ENCODE measurements at regions not wholly inside any gene's neighbourhood (a gene's known extent, or its start where the extent isn't known, plus 50 kb on each side); places are given as distances from the start of the nearest gene placed in this dataset.

DNA sequence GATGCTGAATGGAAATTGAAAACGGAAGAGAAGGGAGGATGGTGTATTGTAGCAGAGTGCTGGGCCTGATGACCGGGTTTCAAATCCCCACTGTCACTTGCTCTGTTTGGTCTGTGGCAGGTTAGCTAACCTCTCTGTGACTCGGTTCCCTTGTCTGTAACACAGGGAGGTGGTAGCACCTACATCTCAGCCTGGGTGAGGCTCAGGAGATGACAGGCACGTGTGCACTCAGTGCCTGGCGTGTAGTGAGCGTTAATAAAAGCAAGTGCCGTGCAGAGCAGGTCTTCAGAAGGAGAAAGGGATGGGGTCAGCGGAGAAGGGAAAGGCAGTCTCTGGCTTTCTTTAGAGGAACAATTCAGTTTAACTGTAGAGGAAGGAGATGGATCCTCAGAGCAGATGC lies 125.5 kb upstream of the SMIM21 start:
- no peak for DNase-seq
- intact Hi-C loops (cut with DNase I, micrococcal nuclease): no loop called here
- H3K36me3 ChIP-seq (ENCODE audit: low read depth): no peaks in the 10 kb centered on the region
- no peaks in the 10 kb centered on the region for H3K9me3 ChIP-seq
- H3K4me3 ChIP-seq: no peak overlapping the region
- no peaks in the 10 kb centered on the region for H3K4me1 ChIP-seq (ENCODE audit: low read depth)
- TF ChIP-seq, protein P1, sequence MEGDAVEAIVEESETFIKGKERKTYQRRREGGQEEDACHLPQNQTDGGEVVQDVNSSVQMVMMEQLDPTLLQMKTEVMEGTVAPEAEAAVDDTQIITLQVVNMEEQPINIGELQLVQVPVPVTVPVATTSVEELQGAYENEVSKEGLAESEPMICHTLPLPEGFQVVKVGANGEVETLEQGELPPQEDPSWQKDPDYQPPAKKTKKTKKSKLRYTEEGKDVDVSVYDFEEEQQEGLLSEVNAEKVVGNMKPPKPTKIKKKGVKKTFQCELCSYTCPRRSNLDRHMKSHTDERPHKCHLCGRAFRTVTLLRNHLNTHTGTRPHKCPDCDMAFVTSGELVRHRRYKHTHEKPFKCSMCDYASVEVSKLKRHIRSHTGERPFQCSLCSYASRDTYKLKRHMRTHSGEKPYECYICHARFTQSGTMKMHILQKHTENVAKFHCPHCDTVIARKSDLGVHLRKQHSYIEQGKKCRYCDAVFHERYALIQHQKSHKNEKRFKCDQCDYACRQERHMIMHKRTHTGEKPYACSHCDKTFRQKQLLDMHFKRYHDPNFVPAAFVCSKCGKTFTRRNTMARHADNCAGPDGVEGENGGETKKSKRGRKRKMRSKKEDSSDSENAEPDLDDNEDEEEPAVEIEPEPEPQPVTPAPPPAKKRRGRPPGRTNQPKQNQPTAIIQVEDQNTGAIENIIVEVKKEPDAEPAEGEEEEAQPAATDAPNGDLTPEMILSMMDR (IDR thresholded peaks at IDR 0.05): no peak
- ATAC-seq: no peak

DNA sequence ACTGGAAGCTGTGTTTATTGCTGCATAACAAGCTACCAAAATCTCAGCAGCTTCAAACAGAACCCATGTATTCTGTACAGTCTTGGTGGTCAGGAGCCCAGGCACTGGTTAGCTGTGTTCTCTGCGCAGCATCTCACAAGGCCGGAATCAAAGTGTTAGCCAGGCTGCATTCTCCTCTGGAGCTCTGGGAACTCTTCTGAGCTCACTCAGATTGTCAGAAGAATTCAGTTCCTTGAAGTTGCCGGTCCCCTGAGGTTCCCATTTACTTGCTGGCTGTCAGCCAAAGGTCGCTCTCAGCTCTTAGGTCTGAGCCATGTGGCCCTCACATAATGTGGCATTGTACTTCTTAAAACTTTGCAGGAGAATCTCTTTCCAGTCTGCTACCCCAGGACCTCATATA lies 123.6 kb upstream of the SMIM21 start:
- TF ChIP-seq, protein P1 (IDR thresholded peaks at IDR 0.05): no peak
- Histone ChIP-seq H3K36me3 (ENCODE audit: low read depth) (no peaks in the 10 kb centered on the region), H3K9me3 (no peaks in the 10 kb centered on the region), H3K4me3 (no peak overlapping the region), H3K4me1 (ENCODE audit: low read depth) (no peaks in the 10 kb centered on the region)
- no peak for ATAC-seq
- intact Hi-C loops (cut with DNase I, micrococcal nuclease): no loop called here
- DNase-seq: no peak

DNA sequence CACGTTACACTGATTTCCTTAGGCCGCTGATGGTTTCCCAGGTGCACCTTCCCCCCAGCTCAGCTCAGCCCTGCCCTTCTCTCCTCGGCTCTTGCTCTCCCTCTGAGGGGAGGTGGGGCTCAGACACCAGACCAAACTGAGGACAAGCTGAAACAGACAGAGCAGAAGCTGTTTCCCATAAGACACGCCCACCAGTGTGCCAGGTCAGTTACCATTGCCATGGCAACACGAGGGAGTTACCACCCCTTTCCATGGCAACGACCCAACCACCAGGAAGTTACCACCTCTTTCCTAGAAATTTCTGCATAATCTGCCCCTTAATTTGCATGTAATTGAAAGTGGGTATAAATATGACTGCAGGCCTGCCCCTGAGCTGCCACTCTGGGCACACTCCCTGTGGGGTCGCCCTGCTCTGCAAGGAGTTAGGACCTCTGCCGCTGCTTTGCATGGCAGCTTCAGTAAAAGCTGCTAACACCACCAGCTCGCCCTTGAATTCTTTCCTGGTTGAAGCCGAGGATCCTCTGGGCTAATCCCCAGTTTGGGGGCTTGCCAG lies 120.9 kb upstream of the SMIM21 start:
- Histone ChIP-seq H3K36me3 (ENCODE audit: low read depth) (no peaks in the 10 kb centered on the region), H3K4me1 (ENCODE audit: low read depth) (no peaks in the 10 kb centered on the region), H3K4me3 (no peak overlapping the region), H3K9me3 (no peaks in the 10 kb centered on the region)
- intact Hi-C loops (cut with DNase I, micrococcal nuclease): no loop called here
- DNase-seq: no peak
- TF ChIP-seq, protein P1 (IDR thresholded peaks at IDR 0.05): no peak
- no peak for ATAC-seq

DNA sequence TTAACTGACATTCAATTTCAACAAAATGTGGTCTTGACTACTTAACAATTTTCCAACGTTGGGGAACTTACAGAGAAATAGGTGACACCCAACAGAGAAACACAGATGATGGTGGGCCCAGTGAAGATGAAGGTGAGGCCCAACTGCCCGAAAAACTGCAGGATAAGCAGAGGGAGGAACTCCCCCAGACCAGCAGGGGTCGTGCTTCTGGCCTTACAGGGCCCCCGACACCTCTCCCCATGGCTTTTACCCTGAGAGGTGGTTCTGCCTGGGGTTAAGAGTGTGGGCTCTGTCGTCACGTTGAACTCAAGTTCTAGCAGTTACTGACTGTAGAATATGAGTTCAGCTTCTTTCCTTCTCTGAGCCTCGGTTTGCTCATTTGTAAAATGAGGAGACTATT lies 119.5 kb upstream of the SMIM21 start:
- no peak for DNase-seq
- Histone ChIP-seq H3K36me3 (ENCODE audit: low read depth) (no peaks in the 10 kb centered on the region), H3K9me3 (no peaks in the 10 kb centered on the region), H3K4me3 (no peak overlapping the region), H3K4me1 (ENCODE audit: low read depth) (no peaks in the 10 kb centered on the region)
- intact Hi-C loops (cut with DNase I, micrococcal nuclease): no loop called here
- ATAC-seq: no peak
- TF ChIP-seq, protein P1 (IDR thresholded peaks at IDR 0.05): no peak

DNA sequence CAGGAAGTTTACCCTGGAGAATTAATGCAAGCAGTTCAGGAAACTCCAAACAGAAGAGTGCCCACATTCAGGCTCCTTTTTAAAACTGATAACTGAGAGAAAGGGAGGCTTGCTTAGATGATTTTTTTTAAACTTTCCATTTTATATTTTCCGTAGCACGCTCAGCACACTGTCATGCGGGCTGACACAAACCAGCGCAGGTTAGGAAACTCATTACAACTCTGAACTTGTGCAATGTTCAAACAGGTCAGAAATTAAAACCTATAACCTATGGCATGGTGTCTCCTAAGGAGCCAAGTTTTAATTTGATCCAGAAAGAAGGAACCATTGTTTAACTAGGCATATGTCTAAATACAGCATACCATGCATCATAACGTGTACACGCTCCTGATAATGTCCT lies 117.7 kb upstream of the SMIM21 start:
- Histone ChIP-seq H3K9me3 (no peaks in the 10 kb centered on the region), H3K36me3 (ENCODE audit: low read depth) (no peaks in the 10 kb centered on the region), H3K4me1 (ENCODE audit: low read depth) (no peaks in the 10 kb centered on the region), H3K4me3 (no peak overlapping the region)
- intact Hi-C loops (cut with DNase I, micrococcal nuclease): no loop called here
- ATAC-seq (no peak), DNase-seq (no peak)
- TF ChIP-seq, protein P1 (IDR thresholded peaks at IDR 0.05): no peak

DNA sequence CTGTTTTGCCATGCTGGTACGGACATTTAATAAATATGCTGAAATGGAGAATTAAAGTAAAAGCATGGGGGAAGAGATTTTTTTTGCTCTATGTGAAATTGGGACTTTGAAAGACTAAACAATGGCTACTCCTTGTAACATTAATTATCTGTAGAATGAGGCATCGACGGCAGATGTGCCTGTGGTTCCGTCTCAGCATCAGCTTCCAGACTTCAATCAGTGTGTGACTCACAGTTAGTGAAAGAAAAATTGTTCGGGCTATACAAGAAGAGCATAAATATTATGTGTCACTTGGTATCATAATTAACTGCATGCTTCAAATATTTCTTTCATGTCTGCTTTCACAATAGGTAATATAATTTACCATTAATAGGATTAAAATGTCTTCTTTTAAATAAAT lies 117.0 kb upstream of the SMIM21 start:
- no peak for ATAC-seq
- intact Hi-C loops (cut with DNase I, micrococcal nuclease): no loop called here
- TF ChIP-seq, protein P1 (IDR thresholded peaks at IDR 0.05): no peak
- H3K4me3 ChIP-seq: no peak overlapping the region
- no peaks in the 10 kb centered on the region for H3K9me3 ChIP-seq
- H3K4me1 ChIP-seq (ENCODE audit: low read depth): no peaks in the 10 kb centered on the region
- no peaks in the 10 kb centered on the region for H3K36me3 ChIP-seq (ENCODE audit: low read depth)
- no peak for DNase-seq
